ENCODE measurements at regions not wholly inside any gene's neighbourhood (a gene's known extent, or its start where the extent isn't known, plus 50 kb on each side); places are given as distances from the start of the nearest gene placed in this dataset.

GRCh38 chr10:80894311-80894791 is 356.6 kb downstream of the SH2D4B start:
- H4K5ac ChIP-seq (ENCODE audit: insufficient read length, low read depth, low read length): no peak overlapping the region
- ChIA-PET CTCF (ENCODE audit: partially characterized antibody) (interaction anchor here (0.7 to 5.3 kb wide), 8 partner anchors 18 to 231 kb away, joined by 3 to 30 read pairs (median 4); no protein-coding TSS in a partner anchor), POLR2A (ENCODE audit: partially characterized antibody) (interaction anchor here (1.2 kb wide), 1 partner anchor 14 kb away, joined by 8 read pairs; no protein-coding TSS in a partner anchor)
- no peak overlapping the region for H2AFZ ChIP-seq (ENCODE audit: low read length)
- peak overlapping the region in 2 of 4 experiments; percentile 0 to 31; a peak in 4 of 8 replicates for H3K4me3 ChIP-seq (ENCODE audit: extremely low read depth in 1 of 4, insufficient read depth in 2 of 4, low read depth in 3 of 4, low read length in 4 of 4)
- DNase-seq (ENCODE audit: low read depth in 1 of 2, low spot score in 2 of 2) (peak in 1 of 2 experiments; percentile 36), FAIRE-seq (peak; percentile 85)
- no peaks in the 10 kb centered on the region for H4K20me1 ChIP-seq (replicated peaks in 1 of 2; ENCODE audit: control insufficient read depth in 1 of 2, insufficient read depth in 2 of 2, low read length in 2 of 2)
- H3K79me1 ChIP-seq (ENCODE audit: low read depth, low read length): no peaks in the 10 kb centered on the region
- 4% methylated on average over 3 of the region's 3 CpGs; no CpG with 5 or more reads in 1 of the 2 experiments for WGBS, 2 experiments (ENCODE audit: extremely low coverage in 1 of 2, insufficient coverage in 1 of 2, insufficient read length in 1 of 2, insufficient replicate concordance in 2 of 2, low coverage in 1 of 2, low lambda C conversion rate in 2 of 2, missing lambda C conversion rate in 1 of 2)
- no peak overlapping the region for H2BK15ac ChIP-seq (ENCODE audit: low read length)
- no peak overlapping the region for H3K9ac ChIP-seq (replicated peaks in 1 of 4; ENCODE audit: extremely low read depth in 1 of 4, low read depth in 3 of 4, low read length in 3 of 4)
- H2BK5ac ChIP-seq (ENCODE audit: low read depth, low read length): peak overlapping the region; percentile 93; the same call in 1 of the 2 replicates
- no peaks in the 10 kb centered on the region for H3K9me3 ChIP-seq (ENCODE audit: insufficient read depth in 2 of 2, low read depth in 1 of 2, low read length in 1 of 2)
- peaks cover 11 to 58% (median 42%) of the 10 kb centered on the region in 4 experiments for H3K27me3 ChIP-seq (replicated peaks in 1 of 4; ENCODE audit: control insufficient read depth in 3 of 4, extremely low read depth in 1 of 4, insufficient read depth in 3 of 4, low read length in 3 of 4)
- H2AK5ac ChIP-seq (ENCODE audit: low read depth, low read length): no peak overlapping the region
- H4K8ac ChIP-seq (ENCODE audit: extremely low read depth, insufficient read depth, low read length): no peak overlapping the region
- peak overlapping the region; percentile 47 to 57 for H3K4me2 ChIP-seq (ENCODE audit: insufficient read depth in 1 of 2, low read depth in 2 of 2, low read length in 2 of 2)
- H3K23me2 ChIP-seq (ENCODE audit: low read depth, low read length): peaks cover 6% of the 10 kb centered on the region; the same call in 1 of the 2 replicates
- no peak overlapping the region for H3K18ac ChIP-seq (ENCODE audit: extremely low read depth, low read length)
- no peak overlapping the region for H4K91ac ChIP-seq (replicated peaks; ENCODE audit: insufficient read length, low read length)
- H3K27ac ChIP-seq (ENCODE audit: low read depth, low read length): no peak overlapping the region
- H3K23ac ChIP-seq (ENCODE audit: insufficient read length): no peak overlapping the region
- H2BK12ac ChIP-seq (ENCODE audit: low read depth, low read length): peak overlapping the region; percentile 95; the same call in 1 of the 2 replicates
- no peak overlapping the region for H2BK120ac ChIP-seq (replicated peaks; ENCODE audit: low read depth, low read length)
- H3K56ac ChIP-seq (replicated peaks; ENCODE audit: insufficient read length, low read depth, low read length): no peak overlapping the region
- no peak overlapping the region for H3K4ac ChIP-seq (replicated peaks; ENCODE audit: insufficient read length, low read depth, low read length)
- no peaks in the 10 kb centered on the region for H3K36me3 ChIP-seq (ENCODE audit: control insufficient read depth in 2 of 4, insufficient read depth in 4 of 4, low read length in 3 of 4)
- no peaks in the 10 kb centered on the region for H3K79me2 ChIP-seq (ENCODE audit: control insufficient read depth in 1 of 2, insufficient read depth in 2 of 2, low read length in 2 of 2)
- H3K14ac ChIP-seq (ENCODE audit: insufficient read length): no peak overlapping the region
- H3K4me1 ChIP-seq (replicated peaks in 1 of 4; ENCODE audit: control insufficient read depth in 3 of 4, insufficient read depth in 4 of 4, low read length in 3 of 4): peaks cover 9 to 24% (median 16%) of the 10 kb centered on the region in 4 experiments
- no peak overlapping the region for H2BK20ac ChIP-seq (ENCODE audit: low read length)
- TF ChIP-seq EP300 (IDR thresholded peaks at IDR 0.05; ENCODE audit: borderline replicate concordance in 1 of 2, low read depth in 2 of 2, low read length in 2 of 2) (peak in 1 of 2 experiments; percentile 72; a peak in 1 of 3 replicates), EGR1 (IDR thresholded peaks at IDR 0.05; ENCODE audit: borderline replicate concordance, low read depth, low read length) (peak; percentile 31; the same call in 1 of the 2 replicates), CEBPB (IDR thresholded peaks at IDR 0.05; ENCODE audit: low read depth, low read length) (no peak), MAX (IDR thresholded peaks at IDR 0.05) (peak; percentile 40; the same call in 1 of the 2 replicates)
